Muscle of back (tissue), 3 donors: ENCODE measurements at regions not wholly inside any gene's neighbourhood (a gene's known extent, or its start where the extent isn't known, plus 50 kb on each side); places are given as distances from the start of the nearest gene placed in this dataset.

Experiments
- DNase-seq, 3 donors: peaks; one replicate each; pipeline versions ENCODE4 v3.0.0 to v3.0.0-alpha.2; 2013

- no peak for DNase-seq
These were observed 938.5 kb downstream of the FSTL5 start for GRCh38 chr4:161225327-161225726.

- no peak for DNase-seq
These were observed 940.9 kb downstream of the FSTL5 start for GRCh38 chr4:161222889-161223288.

- DNase-seq, result no peak
These were observed 955.2 kb downstream of the FSTL5 start for GRCh38 chr4:161208564-161208963.

- no peak for DNase-seq
These were observed 957.2 kb downstream of the FSTL5 start for GRCh38 chr4:161206528-161207080.

- no peak for DNase-seq
These were observed 959.9 kb downstream of the FSTL5 start for GRCh38 chr4:161203865-161204264.

GRCh38 chr4:161197912-161198311 lies 965.9 kb downstream of the FSTL5 start:
- no peak for DNase-seq

- DNase-seq, result no peak
These were observed 966.3 kb downstream of the FSTL5 start for GRCh38 chr4:161197474-161197873.

GRCh38 chr4:161189286-161190134 lies 974.3 kb downstream of the FSTL5 start:
- peak in 1 of 3 donors; percentile 12 for DNase-seq

GRCh38 chr4:161188578-161188977 lies 975.2 kb downstream of the FSTL5 start:
- DNase-seq, result no peak

GRCh38 chr4:161187569-161187968 lies 976.2 kb downstream of the FSTL5 start:
- no peak for DNase-seq

- DNase-seq, result no peak
These were observed 977.0 kb downstream of the FSTL5 start for GRCh38 chr4:161186750-161187149.

GRCh38 chr4:161186012-161186411 lies 977.8 kb downstream of the FSTL5 start:
- DNase-seq, result peak in 1 of 3 donors; percentile 25

- no peak for DNase-seq
These were observed 980.1 kb downstream of the FSTL5 start for GRCh38 chr4:161183729-161184128.

GRCh38 chr4:161182913-161183312 lies 980.9 kb downstream of the FSTL5 start:
- DNase-seq, result no peak

GRCh38 chr4:161178310-161178709 lies 985.5 kb downstream of the FSTL5 start:
- no peak for DNase-seq

- no peak for DNase-seq
These were observed 991.3 kb downstream of the FSTL5 start for GRCh38 chr4:161172396-161173026.

GRCh38 chr4:161167539-161167938 lies 996.3 kb downstream of the FSTL5 start:
- no peak for DNase-seq

- DNase-seq, result no peak
These were observed 1003.1 kb downstream of the FSTL5 start for GRCh38 chr4:161160718-161161117.

- DNase-seq, result no peak
These were observed 1015.7 kb downstream of the FSTL5 start for GRCh38 chr4:161148051-161148450.

GRCh38 chr4:161143375-161143774 lies 1020.4 kb downstream of the FSTL5 start:
- no peak for DNase-seq

- DNase-seq, result no peak
These were observed 1029.0 kb downstream of the FSTL5 start for GRCh38 chr4:161134795-161135194.

GRCh38 chr4:161133586-161134276 lies 1030.1 kb downstream of the FSTL5 start:
- peak in 1 of 3 donors; percentile 5 for DNase-seq
